Caco-2 (cell line): ENCODE measurements at regions not wholly inside any gene's neighbourhood (a gene's known extent, or its start where the extent isn't known, plus 50 kb on each side); places are given as distances from the start of the nearest gene placed in this dataset.

ENCODE experiments used
- BruUV-seq: library from RNA; stranded (reverse); fragments of 400-500 nt; replicated peaks from 2 replicates; lab custom pipeline; 2021; lab: Mats Ljungman, UMichigan
- CTCF ChIA-PET: fragments of 300-600 bp; sonication (Branson Sonifier 250); formaldehyde crosslinking; loops from one replicate; lab custom pipeline; 2022; ENCODE audit warnings: antibody characterized with exemption; lab: Charles Lee
- POLR2A ChIA-PET: fragments of 300-600 bp; sonication (Branson Sonifier 250); formaldehyde crosslinking; loops from one replicate; lab custom pipeline; 2022; ENCODE audit warnings: antibody characterized with exemption; lab: Charles Lee
- DNase-seq, 2 experiments: peaks; one replicate each; pipeline versions ENCODE4 v3.0.0 to v3.0.0-alpha.2; 2020 to 2022
- H3K27me3 ChIP-seq: replicated peaks from 2 replicates; pipeline ENCODE4 v1.6.0; 2011; ENCODE audit warnings: low read length; ENCODE audit not compliant: control insufficient read depth, insufficient read depth
- H3K36me3 ChIP-seq: 2 replicates; pipeline ENCODE4 v1.5.1; 2011; ENCODE audit warnings: low read length; ENCODE audit not compliant: control insufficient read depth, insufficient read depth
- H3K4me1 ChIP-seq: fragments of 250-450 bp; sonication (Bioruptor Pico); 2 replicates; pipeline ENCODE4 v1.5.1; 2020; ENCODE audit warnings: mild to moderate bottlenecking
- H3K4me3 ChIP-seq: 2 replicates; pipeline ENCODE4 v1.5.1; 2011; ENCODE audit warnings: low read depth, mild to moderate bottlenecking, control low read depth, low read length
- H3K9me3 ChIP-seq: fragments of 250-450 bp; sonication (Bioruptor Pico); 2 replicates; pipeline ENCODE4 v1.5.1; 2020; ENCODE audit warnings: mild to moderate bottlenecking, moderate library complexity
- H3K27ac Mint-ChIP-seq: one replicate; pipeline ENCODE4 v1.8.0; 2022; ENCODE audit warnings: mixed read lengths; ENCODE audit not compliant: unreplicated experiment
- H3K27me3 Mint-ChIP-seq: one replicate; pipeline ENCODE4 v1.8.0; 2022; ENCODE audit warnings: mixed read lengths; ENCODE audit not compliant: insufficient read depth, unreplicated experiment
- H3K36me3 Mint-ChIP-seq: one replicate; pipeline ENCODE4 v1.8.0; 2022; ENCODE audit warnings: mild to moderate bottlenecking, mixed read lengths; ENCODE audit not compliant: insufficient read depth, unreplicated experiment
- H3K4me1 Mint-ChIP-seq: one replicate; pipeline ENCODE4 v1.8.0; 2022; ENCODE audit warnings: low read depth, mixed read lengths; ENCODE audit not compliant: unreplicated experiment
- H3K4me3 Mint-ChIP-seq: one replicate; pipeline ENCODE4 v1.8.0; 2022; ENCODE audit warnings: mild to moderate bottlenecking, moderate library complexity, mixed read lengths; ENCODE audit not compliant: unreplicated experiment
- H3K9me3 Mint-ChIP-seq: one replicate; pipeline ENCODE4 v1.8.0; 2022; ENCODE audit warnings: mixed read lengths; ENCODE audit not compliant: unreplicated experiment
- CTCF ChIP-seq, 2 experiments: fragments of 200-600 bp in 1 of 2; IDR thresholded peaks; 1 replicate in 1 of 2; 2 replicates in 1 of 2; pipeline versions ENCODE4 v1.5.1 to v1.8.0; 2011 to 2022; ENCODE audit warnings: antibody characterized with exemption in 1 of 2, control low read depth in 1 of 2, inconsistent platforms in 1 of 2, low read depth in 1 of 2, low read length in 1 of 2, mild to moderate bottlenecking in 1 of 2, moderate library complexity in 1 of 2; ENCODE audit not compliant: insufficient read depth in 1 of 2, severe bottlenecking in 1 of 2, unreplicated experiment in 1 of 2
- intact Hi-C: fragments of 100-400 bp; cut with micrococcal nuclease; formaldehyde crosslinking; loops from one replicate; pipeline ENCODE4 v1.10.0; 2022; ENCODE audit not compliant: unreplicated experiment

- Histone ChIP-seq H3K9me3 (no peaks in the 10 kb centered on the region), H3K36me3 (no peaks in the 10 kb centered on the region), H3K27me3 (no peaks in the 10 kb centered on the region), H3K4me3 (no peak overlapping the region), H3K4me1 (no peaks in the 10 kb centered on the region)
- Mint-ChIP-seq H3K4me3 (no peak overlapping the region), H3K9me3 (peaks cover 13% of the 10 kb centered on the region), H3K27ac (no peak overlapping the region), H3K36me3 (no peaks in the 10 kb centered on the region), H3K4me1 (no peaks in the 10 kb centered on the region), H3K27me3 (no peaks in the 10 kb centered on the region)
- POLR2A ChIA-PET: no interaction called here
- CTCF ChIA-PET: no interaction called here
- DNase-seq: no peak
- intact Hi-C loops: no loop called here
- no peak for TF ChIP-seq CTCF (IDR thresholded peaks at IDR 0.05; ENCODE audit: insufficient read depth in 1 of 2, low read depth in 1 of 2, low read length in 1 of 2, severe bottlenecking in 1 of 2, unreplicated experiment in 1 of 2)
- no TSS peak for BruUV-seq
Observed at GRCh38 chr19:31058676-31059340, 290.4 kb downstream of the TSHZ3 start.

DNA sequence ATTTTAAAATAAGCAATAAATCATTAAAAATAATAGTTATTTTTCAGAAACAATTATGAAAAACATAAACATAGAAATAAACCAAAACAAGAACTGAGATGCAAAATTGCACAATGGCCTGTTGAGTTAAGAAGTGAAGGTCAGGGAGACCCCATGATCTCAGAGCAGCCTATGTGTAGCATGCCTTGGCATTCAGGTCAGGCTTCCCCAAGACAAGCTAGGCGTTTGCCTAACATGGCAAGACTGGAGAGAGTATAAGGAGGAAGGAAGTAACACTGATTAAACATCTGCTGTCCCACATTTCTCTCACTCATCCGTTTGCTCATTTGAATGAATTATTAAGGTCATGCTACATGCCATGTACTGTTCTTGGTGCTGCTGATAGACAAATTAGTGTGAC, 291.8 kb downstream of the TSHZ3 start:
- no peak overlapping the region for H3K27ac Mint-ChIP-seq

DNA sequence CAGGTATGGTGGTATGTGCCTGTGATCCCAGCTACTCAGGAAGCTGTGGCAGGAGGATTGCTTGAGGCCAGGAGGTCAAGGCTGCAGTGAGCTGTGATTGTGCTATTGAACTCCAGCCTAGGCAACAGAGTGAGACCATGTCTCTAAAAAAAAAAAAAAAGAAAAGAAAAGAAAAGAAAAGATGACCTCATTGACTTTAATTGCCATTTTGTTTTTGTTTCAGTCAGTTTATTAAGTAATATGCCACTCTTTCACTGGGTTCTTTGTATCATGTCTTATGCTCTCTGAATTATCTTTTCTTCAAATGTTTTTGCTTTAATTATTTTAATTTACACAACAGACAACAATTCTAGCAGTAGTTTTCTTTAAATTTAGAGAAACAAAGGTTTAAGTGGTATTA, 293.8 kb downstream of the TSHZ3 start:
- BruUV-seq: no TSS peak
- no peaks in the 10 kb centered on the region for H3K4me1 Mint-ChIP-seq
- CTCF ChIA-PET: no interaction called here

More for the DNA sequence above, 291.8 kb downstream of the TSHZ3 start:
- H3K4me1 Mint-ChIP-seq: no peaks in the 10 kb centered on the region
- ChIA-PET POLR2A (no interaction called here), CTCF (no interaction called here)
- no peaks in the 10 kb centered on the region for H3K36me3 Mint-ChIP-seq
- no peak overlapping the region for H3K4me3 Mint-ChIP-seq
- TF ChIP-seq CTCF (IDR thresholded peaks at IDR 0.05; ENCODE audit: insufficient read depth in 1 of 2, low read depth in 1 of 2, low read length in 1 of 2, severe bottlenecking in 1 of 2, unreplicated experiment in 1 of 2): no peak
- intact Hi-C loops: no loop called here
- peaks cover 13% of the 10 kb centered on the region for H3K9me3 Mint-ChIP-seq
- H3K27me3 Mint-ChIP-seq: no peaks in the 10 kb centered on the region
- DNase-seq: no peak
- H3K4me1 ChIP-seq: no peaks in the 10 kb centered on the region
- no peaks in the 10 kb centered on the region for H3K27me3 ChIP-seq
- H3K36me3 ChIP-seq: no peaks in the 10 kb centered on the region
- BruUV-seq: no TSS peak
- no peak overlapping the region for H3K4me3 ChIP-seq
- no peaks in the 10 kb centered on the region for H3K9me3 ChIP-seq

More for the DNA sequence above, 293.8 kb downstream of the TSHZ3 start:
- no peak for DNase-seq
- H3K27ac Mint-ChIP-seq: no peak overlapping the region
- peaks cover 13% of the 10 kb centered on the region for H3K9me3 Mint-ChIP-seq
- H3K36me3 Mint-ChIP-seq: no peaks in the 10 kb centered on the region
- POLR2A ChIA-PET: no interaction called here
- H3K27me3 ChIP-seq: no peaks in the 10 kb centered on the region
- H3K4me3 Mint-ChIP-seq: no peak overlapping the region
- no peak for TF ChIP-seq CTCF (IDR thresholded peaks at IDR 0.05; ENCODE audit: insufficient read depth in 1 of 2, low read depth in 1 of 2, low read length in 1 of 2, severe bottlenecking in 1 of 2, unreplicated experiment in 1 of 2)
- H3K36me3 ChIP-seq: no peaks in the 10 kb centered on the region
- H3K9me3 ChIP-seq: no peaks in the 10 kb centered on the region
- H3K4me3 ChIP-seq: no peak overlapping the region
- intact Hi-C loops: no loop called here
- H3K27me3 Mint-ChIP-seq: no peaks in the 10 kb centered on the region
- H3K4me1 ChIP-seq: no peaks in the 10 kb centered on the region
